Kidney epithelial cell (primary cell): ENCODE measurements at regions not wholly inside any gene's neighbourhood (a gene's known extent, or its start where the extent isn't known, plus 50 kb on each side); places are given as distances from the start of the nearest gene placed in this dataset.

Experiments used
- DNase-seq: peaks from one replicate; pipeline ENCODE4 v3.0.0-alpha.2; 2010; ENCODE audit warnings: low read depth
- H3K27me3 ChIP-seq: 2 replicates; pipeline ENCODE4 v1.6.0; 2011; ENCODE audit warnings: low read length; ENCODE audit not compliant: control insufficient read depth, insufficient read depth
- H3K36me3 ChIP-seq: 2 replicates; pipeline ENCODE4 v1.5.1; 2011; ENCODE audit warnings: low read length; ENCODE audit not compliant: control insufficient read depth, insufficient read depth
- H3K4me3 ChIP-seq: 2 replicates; pipeline ENCODE4 v1.5.1; 2011; ENCODE audit warnings: low read depth, mild to moderate bottlenecking, control low read depth, low read length
- TF ChIP-seq, protein P1 (sequence below): IDR thresholded peaks from 2 replicates; pipeline ENCODE4 v1.5.1; 2011; ENCODE audit warnings: mild to moderate bottlenecking, moderate library complexity, low read length, control low read depth, inconsistent platforms; ENCODE audit not compliant: insufficient read depth, poor library complexity, severe bottlenecking

- H3K36me3 ChIP-seq = no peaks in the 10 kb centered on the region
- no peak overlapping the region for H3K4me3 ChIP-seq
- DNase-seq = no peak
- TF ChIP-seq, protein P1, sequence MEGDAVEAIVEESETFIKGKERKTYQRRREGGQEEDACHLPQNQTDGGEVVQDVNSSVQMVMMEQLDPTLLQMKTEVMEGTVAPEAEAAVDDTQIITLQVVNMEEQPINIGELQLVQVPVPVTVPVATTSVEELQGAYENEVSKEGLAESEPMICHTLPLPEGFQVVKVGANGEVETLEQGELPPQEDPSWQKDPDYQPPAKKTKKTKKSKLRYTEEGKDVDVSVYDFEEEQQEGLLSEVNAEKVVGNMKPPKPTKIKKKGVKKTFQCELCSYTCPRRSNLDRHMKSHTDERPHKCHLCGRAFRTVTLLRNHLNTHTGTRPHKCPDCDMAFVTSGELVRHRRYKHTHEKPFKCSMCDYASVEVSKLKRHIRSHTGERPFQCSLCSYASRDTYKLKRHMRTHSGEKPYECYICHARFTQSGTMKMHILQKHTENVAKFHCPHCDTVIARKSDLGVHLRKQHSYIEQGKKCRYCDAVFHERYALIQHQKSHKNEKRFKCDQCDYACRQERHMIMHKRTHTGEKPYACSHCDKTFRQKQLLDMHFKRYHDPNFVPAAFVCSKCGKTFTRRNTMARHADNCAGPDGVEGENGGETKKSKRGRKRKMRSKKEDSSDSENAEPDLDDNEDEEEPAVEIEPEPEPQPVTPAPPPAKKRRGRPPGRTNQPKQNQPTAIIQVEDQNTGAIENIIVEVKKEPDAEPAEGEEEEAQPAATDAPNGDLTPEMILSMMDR = no peak
- H3K27me3 ChIP-seq = no peaks in the 10 kb centered on the region
Observed at GRCh38 chr17:14004927-14005620, 64.2 kb upstream of the COX10 start.

- TF ChIP-seq, protein P1 = no peak
- DNase-seq = no peak
Observed at GRCh38 chr17:14006249-14006942, 62.9 kb upstream of the COX10 start.

GRCh38 chr17:14007951-14008350 lies 61.4 kb upstream of the COX10 start:
- Histone ChIP-seq H3K4me3 (no peak overlapping the region), H3K27me3 (no peaks in the 10 kb centered on the region)

More at GRCh38 chr17:14006249-14006942, 62.9 kb upstream of the COX10 start:
- H3K27me3 ChIP-seq = no peaks in the 10 kb centered on the region
- no peaks in the 10 kb centered on the region for H3K36me3 ChIP-seq
- H3K4me3 ChIP-seq = no peak overlapping the region

GRCh38 chr17:14011036-14011692 lies 58.1 kb upstream of the COX10 start:
- DNase-seq = no peak

More at GRCh38 chr17:14007951-14008350, 61.4 kb upstream of the COX10 start:
- TF ChIP-seq, protein P1 = no peak
- DNase-seq = no peak
- H3K36me3 ChIP-seq = no peaks in the 10 kb centered on the region

DNA sequence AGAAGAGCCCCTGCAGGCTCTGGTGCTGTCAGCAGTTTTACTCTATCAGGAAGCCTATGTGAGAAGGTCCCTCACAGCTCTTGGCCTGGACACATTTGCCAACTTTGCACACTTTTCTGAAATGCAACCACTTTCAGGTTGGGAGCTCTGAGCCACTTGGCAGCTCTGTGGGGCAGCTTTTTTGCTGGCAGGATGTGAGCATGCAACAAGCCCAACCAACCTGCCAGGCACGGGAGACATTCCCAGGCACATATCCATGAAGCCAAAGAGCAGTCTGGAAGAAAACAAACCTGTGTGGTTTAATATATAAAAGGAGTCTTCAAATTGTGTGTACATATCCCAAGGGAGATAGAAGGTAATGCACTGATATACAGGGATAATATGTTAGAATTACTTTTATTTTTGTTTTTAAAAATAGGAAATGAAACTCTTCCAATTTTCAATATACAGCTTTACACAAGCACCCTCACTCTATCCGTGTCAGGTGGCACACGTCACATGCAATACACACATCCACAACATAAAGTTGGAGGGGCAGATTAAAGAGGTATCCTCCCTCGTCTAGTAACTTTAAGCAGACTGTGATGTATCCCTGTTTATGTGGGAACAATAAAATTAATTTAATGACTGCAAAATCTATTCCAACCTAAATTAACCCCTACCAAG lies 57.4 kb upstream of the COX10 start:
- Histone ChIP-seq H3K4me3 (no peak overlapping the region), H3K36me3 (no peaks in the 10 kb centered on the region), H3K27me3 (no peaks in the 10 kb centered on the region)
- TF ChIP-seq, protein P1 = no peak
- no peak for DNase-seq

More at GRCh38 chr17:14011036-14011692, 58.1 kb upstream of the COX10 start:
- Histone ChIP-seq H3K27me3 (no peaks in the 10 kb centered on the region), H3K36me3 (no peaks in the 10 kb centered on the region), H3K4me3 (no peak overlapping the region)
- TF ChIP-seq, protein P1 = no peak
